GM18909 (cell line): ENCODE measurements at regions not wholly inside any gene's neighbourhood (a gene's known extent, or its start where the extent isn't known, plus 50 kb on each side); places are given as distances from the start of the nearest gene placed in this dataset.
"Not testable (repeated sequence)": the region's sequence is repeated elsewhere in the genome, so short reads cannot be mapped to it uniquely, and the experiment has no call there.

Experiments
- ATAC-seq: cut with Tn5 transposase; IDR thresholded peaks from one replicate; pipeline ENCODE4 v1.9.1; 2021; ENCODE audit warnings: mild to moderate bottlenecking; ENCODE audit not compliant: unreplicated experiment, poor library complexity

DNA sequence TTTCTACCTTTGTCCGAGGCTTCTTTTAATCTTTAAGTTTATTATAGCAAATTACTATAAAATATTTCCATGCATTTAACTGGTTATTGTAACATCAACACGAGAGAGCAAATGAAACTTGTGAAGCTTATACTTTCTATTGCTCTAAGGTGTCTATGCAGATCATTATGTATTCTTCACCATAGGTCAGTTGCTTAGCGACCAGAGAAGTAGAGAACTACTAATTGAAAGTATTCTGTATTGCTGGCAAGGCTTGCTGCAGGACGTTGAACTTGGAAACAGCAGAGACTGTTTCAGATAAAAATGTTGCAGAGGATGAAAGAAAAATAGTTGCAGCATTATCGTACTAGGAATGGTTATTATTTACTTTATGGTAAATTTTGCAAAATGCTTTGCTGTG, 933.6 kb upstream of the FOXG1 start:
- ATAC-seq: not testable (repeated sequence)

GRCh38 chr14:27836386-27836785, 930.2 kb upstream of the FOXG1 start:
- no peak for ATAC-seq

GRCh38 chr14:27845241-27845850, 921.2 kb upstream of the FOXG1 start:
- no peak for ATAC-seq

- no peak for ATAC-seq
These were observed 920.7 kb upstream of the FOXG1 start for GRCh38 chr14:27845902-27846301.

DNA sequence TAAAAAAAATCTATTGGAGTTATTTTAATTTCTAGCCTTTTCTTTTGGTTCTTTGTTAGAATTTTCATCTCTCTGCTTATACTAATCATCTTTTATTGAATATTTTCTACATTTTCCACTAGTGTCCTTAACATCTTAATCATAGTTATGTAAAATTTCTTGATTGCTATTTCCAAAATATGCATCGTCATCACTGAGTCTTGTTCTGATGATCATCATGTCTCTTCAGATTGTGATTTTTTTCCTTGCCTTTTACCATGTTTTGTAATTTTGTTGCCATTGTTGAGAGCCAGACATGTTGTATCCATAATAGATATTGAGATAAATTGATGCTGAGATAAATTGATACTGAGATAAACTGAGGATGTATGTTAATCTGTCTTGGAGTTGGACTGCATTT, 919.1 kb upstream of the FOXG1 start:
- not testable (repeated sequence) for ATAC-seq

- ATAC-seq: not testable (repeated sequence)
These were observed 917.4 kb upstream of the FOXG1 start for GRCh38 chr14:27849193-27849592.

DNA sequence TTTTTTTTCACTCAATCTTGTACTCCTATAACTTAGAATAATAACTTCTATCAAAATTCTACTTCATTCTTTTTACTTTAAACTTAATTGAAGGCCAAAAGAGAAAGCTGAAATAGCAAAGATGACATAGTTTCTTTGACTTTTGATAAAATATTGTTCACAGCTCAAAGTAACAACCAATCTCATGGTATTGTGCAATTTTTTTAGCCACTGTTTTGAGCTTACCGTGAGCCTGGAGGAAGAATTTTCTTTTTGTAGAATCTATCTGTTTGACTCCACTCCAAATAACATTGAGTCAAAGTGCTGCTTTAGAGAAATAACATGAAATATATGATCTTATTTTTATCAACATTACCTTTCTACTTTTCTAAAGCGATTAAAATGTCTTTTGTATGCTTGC, 903.9 kb upstream of the FOXG1 start:
- ATAC-seq: no peak

DNA sequence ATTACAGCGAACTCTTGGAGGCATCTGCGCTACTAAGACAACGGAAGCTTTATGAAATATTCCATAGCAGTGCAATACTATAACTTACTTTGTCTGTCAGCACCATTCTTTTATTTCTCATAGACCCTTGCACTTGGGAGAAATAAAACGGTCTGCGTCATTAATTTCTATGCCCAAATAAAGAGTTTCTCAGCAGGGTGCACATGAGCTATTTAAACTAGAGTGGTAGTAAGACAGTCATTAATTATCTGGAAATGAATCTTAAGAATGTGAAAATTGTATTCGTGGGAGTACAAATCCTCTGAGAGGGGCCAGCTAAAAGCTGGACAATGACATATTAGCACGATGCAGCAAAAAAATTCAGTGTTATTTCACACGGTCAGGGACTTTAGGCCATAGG, 903.4 kb upstream of the FOXG1 start:
- ATAC-seq: no peak

GRCh38 chr14:27881063-27881462, 885.5 kb upstream of the FOXG1 start:
- no peak for ATAC-seq

DNA sequence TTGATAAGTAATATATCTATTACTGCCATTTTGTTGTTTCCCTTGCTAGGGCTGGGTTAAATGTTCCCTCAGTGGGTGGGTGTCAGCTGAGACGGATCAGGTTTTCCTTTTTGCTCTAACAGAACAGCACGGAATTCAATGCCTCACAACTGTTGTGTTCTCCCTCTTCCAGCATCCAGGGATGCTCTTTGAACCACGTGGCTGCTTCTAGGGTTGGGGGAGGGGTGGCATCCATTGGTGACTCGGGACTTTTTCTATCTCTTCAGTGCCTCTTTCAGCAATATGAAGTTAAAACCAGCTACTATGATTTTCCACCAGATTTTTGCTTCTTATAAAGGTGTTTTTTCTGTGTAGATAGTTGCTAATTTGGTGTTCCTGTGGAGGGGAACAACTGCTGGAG, 884.9 kb upstream of the FOXG1 start:
- no peak for ATAC-seq

GRCh38 chr14:27886256-27886655, 880.3 kb upstream of the FOXG1 start:
- no peak for ATAC-seq

DNA sequence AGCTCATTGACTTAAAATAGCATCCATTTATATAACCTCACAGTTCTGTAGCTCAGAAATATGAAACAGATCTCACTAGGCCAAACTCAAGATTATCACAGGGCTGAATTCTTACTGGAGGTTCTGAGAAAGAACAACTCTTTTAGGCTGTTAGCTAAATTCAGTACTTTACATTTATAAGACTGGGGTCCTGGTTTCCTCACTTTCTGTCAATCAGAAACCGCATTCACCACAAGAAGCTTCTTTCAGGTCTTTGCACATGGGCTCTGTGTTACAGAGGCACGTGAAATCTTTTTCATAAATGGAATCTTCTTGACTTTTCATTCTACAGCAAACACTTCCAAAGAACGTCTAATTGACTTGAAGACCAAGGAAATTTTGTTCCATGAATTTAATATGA, 876.3 kb upstream of the FOXG1 start:
- no peak for ATAC-seq

DNA sequence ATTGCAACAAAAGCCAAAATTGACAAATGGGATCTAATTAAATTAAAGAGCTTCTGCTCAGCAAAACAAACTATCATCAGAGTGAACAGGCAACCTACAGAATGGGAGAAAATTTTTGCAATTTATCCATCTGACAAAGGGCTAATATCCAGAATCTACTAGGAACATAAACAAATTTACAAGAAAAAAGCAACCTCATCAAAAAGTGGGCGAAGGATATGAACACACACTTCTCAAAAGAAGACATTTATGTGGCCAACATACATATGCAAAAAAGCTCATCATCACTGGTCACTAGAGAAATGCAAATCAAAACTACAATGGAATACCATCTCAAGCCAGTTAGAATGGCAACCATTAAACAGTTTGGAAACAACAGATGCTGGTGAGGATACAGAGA, 858.1 kb upstream of the FOXG1 start:
- not testable (repeated sequence) for ATAC-seq

- ATAC-seq: no peak
These were observed 850.3 kb upstream of the FOXG1 start for GRCh38 chr14:27916326-27916725.

- ATAC-seq: no peak
These were observed 848.7 kb upstream of the FOXG1 start for GRCh38 chr14:27917896-27918295.

- ATAC-seq: no peak
These were observed 839.1 kb upstream of the FOXG1 start for GRCh38 chr14:27927519-27927918.

DNA sequence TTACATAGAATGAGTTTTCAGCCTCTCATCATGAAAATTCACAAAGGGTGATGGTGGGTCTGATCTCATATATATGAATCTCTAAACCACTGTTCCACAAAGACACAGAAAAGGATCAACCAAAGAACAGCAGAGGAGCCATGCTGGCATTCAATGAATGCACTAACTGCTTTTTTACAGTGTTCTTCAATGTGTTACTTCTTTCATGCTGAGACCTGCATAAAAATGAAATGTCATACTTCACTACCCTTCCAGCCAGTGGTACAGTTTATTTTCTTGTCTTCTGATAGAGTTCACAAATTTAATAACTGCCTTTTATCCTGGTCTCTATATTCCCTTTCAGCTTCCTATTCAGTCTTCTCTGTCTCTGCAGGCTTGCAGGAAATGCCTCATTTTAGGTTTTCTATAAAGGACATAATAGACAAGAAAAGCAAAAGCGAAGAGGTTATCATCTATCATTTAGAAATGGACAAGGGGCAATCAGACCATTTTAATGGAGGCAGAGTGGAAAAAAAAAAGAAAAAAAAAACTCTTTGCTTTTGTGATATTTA, 836.7 kb upstream of the FOXG1 start:
- no peak for ATAC-seq

DNA sequence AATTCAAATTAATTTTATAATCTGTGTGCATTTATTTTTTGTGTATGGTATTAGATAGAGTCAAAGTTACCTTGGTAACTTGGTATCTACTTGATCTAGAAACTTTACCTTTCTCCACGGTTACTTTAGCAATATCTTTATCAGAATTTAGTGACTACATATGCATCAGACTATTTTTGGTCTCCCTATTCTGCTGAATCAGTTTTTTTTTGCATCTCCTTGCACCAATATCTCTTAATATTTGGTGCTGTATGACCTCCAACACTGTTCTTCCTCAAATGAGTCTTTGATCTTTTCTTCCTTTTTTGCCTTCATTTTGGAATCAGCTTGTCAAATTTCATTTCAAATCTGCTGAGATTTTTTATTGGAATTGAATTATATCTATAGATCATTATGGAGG, 828.2 kb upstream of the FOXG1 start:
- no peak for ATAC-seq

- no peak for ATAC-seq
These were observed 821.1 kb upstream of the FOXG1 start for GRCh38 chr14:27945512-27945911.

GRCh38 chr14:27958757-27959156, 807.8 kb upstream of the FOXG1 start:
- ATAC-seq: no peak

DNA sequence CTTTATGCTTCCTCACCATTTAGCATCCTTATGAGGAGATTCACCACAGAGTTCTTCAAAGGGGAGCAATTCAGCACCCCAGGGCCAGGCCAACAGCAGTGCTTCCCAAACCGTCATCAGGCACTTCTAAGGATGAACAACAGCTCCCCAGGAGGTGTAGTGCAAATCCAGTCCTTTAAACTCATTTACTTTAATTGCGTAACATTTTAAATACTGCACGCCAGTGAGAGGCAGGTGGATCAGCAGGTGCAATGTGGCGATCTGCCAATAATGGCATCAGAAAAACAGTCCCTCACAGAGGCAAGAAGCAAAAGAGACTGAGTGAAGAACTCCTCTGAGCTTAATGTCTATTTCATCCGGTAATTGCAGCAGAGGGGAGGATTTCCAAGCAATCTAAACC, 770.9 kb upstream of the FOXG1 start:
- ATAC-seq: no peak

DNA sequence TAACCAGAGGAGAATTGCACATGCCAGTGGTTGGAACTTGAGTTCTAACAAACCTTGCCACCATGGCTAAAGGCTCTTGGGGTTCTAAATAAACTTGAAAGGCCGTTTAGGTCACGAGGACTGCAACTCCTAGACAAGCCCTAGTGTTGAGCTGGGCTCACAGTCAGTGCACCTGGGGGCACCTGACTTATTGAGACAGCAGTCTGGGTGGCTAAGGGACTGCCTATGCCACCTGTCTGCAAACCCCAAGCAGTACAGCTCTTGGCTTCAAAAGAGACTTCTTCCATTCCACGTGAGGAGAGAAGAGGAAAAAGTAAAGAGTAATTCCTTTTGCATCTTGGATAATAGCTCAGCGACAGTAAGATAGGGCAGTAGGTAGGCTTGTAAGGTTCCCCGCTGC, 765.6 kb upstream of the FOXG1 start:
- ATAC-seq: no peak
